Heart right ventricle (tissue), 16 donors: ENCODE measurements at regions not wholly inside any gene's neighbourhood (a gene's known extent, or its start where the extent isn't known, plus 50 kb on each side); places are given as distances from the start of the nearest gene placed in this dataset.

Experiments used
- ATAC-seq, 8 donors: fragments of 200-7000 bp; cut with Tn5 transposase; one replicate each; pipeline ENCODE4 v1.9.1; 2020; ENCODE audit warnings: mild to moderate bottlenecking in 8 of 8, moderate library complexity in 8 of 8, moderate number of reproducible peaks in 1 of 8
- DNase-seq, 2 donors: peaks; one replicate each; pipeline ENCODE4 v3.0.0-alpha.2; 2020
- H3K27ac ChIP-seq, 10 donors: fragments of 200-600 bp; sonication (generic) in 2 of 10; one replicate each; pipeline versions ENCODE4 v1.5.0 to v1.8.0; 2020 to 2022; ENCODE audit warnings: mild to moderate bottlenecking in 3 of 10
- H3K27me3 ChIP-seq, 7 donors: fragments of 200-600 bp; one replicate each; pipeline ENCODE4 v1.8.0; 2021 to 2022; ENCODE audit warnings: mild to moderate bottlenecking in 2 of 7
- H3K36me3 ChIP-seq, 9 donors: fragments of 200-600 bp; sonication (generic) in 1 of 9; one replicate each; pipeline versions ENCODE4 v1.5.0 to v1.8.0; 2020 to 2022; ENCODE audit warnings: mild to moderate bottlenecking in 2 of 9
- H3K4me1 ChIP-seq, 9 donors: fragments of 200-600 bp; sonication (generic) in 1 of 9; one replicate each; pipeline versions ENCODE4 v1.5.0 to v1.8.0; 2020 to 2022; ENCODE audit warnings: mild to moderate bottlenecking in 4 of 9
- H3K4me3 ChIP-seq, 10 donors: fragments of 200-600 bp; sonication (generic) in 2 of 10; one replicate each; pipeline versions ENCODE4 v1.5.0 to v1.8.0; 2020 to 2022; ENCODE audit warnings: mild to moderate bottlenecking in 7 of 10, moderate library complexity in 2 of 10
- H3K9me3 ChIP-seq, 11 donors: fragments of 200-600 bp in 10 of 11; sonication (generic) in 2 of 11; one replicate each; pipeline versions ENCODE4 v1.5.0 to v1.8.0; 2013 to 2022; ENCODE audit warnings: mild to moderate bottlenecking in 2 of 11, control low read depth in 1 of 11, moderate library complexity in 1 of 11
- CTCF ChIP-seq, 9 donors: fragments of 200-600 bp; sonication (generic) in 2 of 9; IDR thresholded peaks; one replicate each; pipeline versions ENCODE4 v1.5.0 to v1.8.0; 2021 to 2022; ENCODE audit warnings: antibody characterized with exemption in 9 of 9, mild to moderate bottlenecking in 5 of 9, moderate library complexity in 1 of 9
- WGBS, 2 donors: extraction: QIAGEN DNeasy Blood & Tissue Kit; methylation state at CpG; one replicate each; pipeline ENCODE4 v1.1.7; 2013; ENCODE audit warnings: inconsistent platforms in 1 of 2; 5-methylcytosine and 5-hydroxymethylcytosine counted together
- intact Hi-C, 10 donors: fragments of 100-400 bp; cut with DNase I; formaldehyde crosslinking; loops; one replicate each; pipeline versions ENCODE4 v1.11.1 to v1.14.2; 2022
- donor health status: Arrhythmogenic right ventricular cardiomyopathy.
- donor health status: ischemic (EF 13 %, LVEDD 7.1; RV severe dilation, severe dysfunction).
- donor health status: healthy with polysubstance abuse.
- donor health status: DM: no; HTN: yes; CAD: no.
- donor health status: DM: no; HTN: no; CAD: no.
- donor health status: ischemic (EF 25% LVEDD 6.9; RV normal size, moderate dysfunction).
- donor health status: ischemic (EF 25% LVEDD 5.7; RV mildly dilated, moderate dysfunction).
- donor health status: healthy.
- donor health status: DM: yes; HTN: yes; CAD: no.
- donor health status: Ischemic cardiomyopathy.
- donor health status: ischemic (EF 35%, LVEDD 5.7; RV mildly dilated, moderate dysfunction).
- donor health status: nonischemic (EF 11% LVEDD 7.7; RV severe dilation, severe dysfunction).
- donor health status: DM: yes; HTN: yes; CAD: no.
- donor health status: PGD.
- donor health status: ischemic (EF 29% LVEDD 5.4; RV normal size, mild dysfunction).
- donor health status: nonischemic (EF 23%, LVEDD 6.1; RV moderate dilation, normal function).

- H3K36me3 ChIP-seq: no peaks in the 10 kb centered on the region
- H3K27ac ChIP-seq: no peak overlapping the region
- H3K9me3 ChIP-seq: no peaks in the 10 kb centered on the region
- intact Hi-C loops: no loop called here
- H3K4me1 ChIP-seq: no peaks in the 10 kb centered on the region
- no peaks in the 10 kb centered on the region for H3K27me3 ChIP-seq
- no peak overlapping the region for H3K4me3 ChIP-seq
- DNase-seq (no peak), ATAC-seq (no peak)
- no peak for TF ChIP-seq CTCF (IDR thresholded peaks at IDR 0.05)
Measured at GRCh38 chr3:36142746-36143145, 237.6 kb upstream of the STAC start.

GRCh38 chr3:36146404-36146803 is 233.9 kb upstream of the STAC start:
- Histone ChIP-seq H3K4me1 (no peaks in the 10 kb centered on the region), H3K4me3 (no peak overlapping the region), H3K9me3 (no peaks in the 10 kb centered on the region), H3K27me3 (no peaks in the 10 kb centered on the region), H3K27ac (no peak overlapping the region), H3K36me3 (no peaks in the 10 kb centered on the region)
- 90 to 92% methylated on average over 2 of the region's 2 CpGs for WGBS, 2 donors
- TF ChIP-seq CTCF (IDR thresholded peaks at IDR 0.05): no peak
- DNase-seq: no peak
- no peak for ATAC-seq
- intact Hi-C loops: no loop called here

- WGBS, 2 donors: 82 to 86% methylated on average over 11 of the region's 11 CpGs
Measured at GRCh38 chr3:36147934-36148558, 232.3 kb upstream of the STAC start.

GRCh38 chr3:36149447-36149865 is 230.8 kb upstream of the STAC start:
- Histone ChIP-seq H3K36me3 (no peaks in the 10 kb centered on the region), H3K27ac (no peak overlapping the region), H3K4me3 (no peak overlapping the region), H3K4me1 (no peaks in the 10 kb centered on the region), H3K9me3 (no peaks in the 10 kb centered on the region), H3K27me3 (no peaks in the 10 kb centered on the region)
- TF ChIP-seq CTCF (IDR thresholded peaks at IDR 0.05): no peak
- ATAC-seq (no peak), DNase-seq (no peak)
- intact Hi-C loops: no loop called here

More at GRCh38 chr3:36147934-36148558, 232.3 kb upstream of the STAC start:
- intact Hi-C loops: no loop called here
- H3K36me3 ChIP-seq: no peaks in the 10 kb centered on the region
- H3K9me3 ChIP-seq: no peaks in the 10 kb centered on the region
- ATAC-seq: no peak
- no peak for TF ChIP-seq CTCF (IDR thresholded peaks at IDR 0.05)
- no peak for DNase-seq
- no peaks in the 10 kb centered on the region for H3K27me3 ChIP-seq
- no peak overlapping the region for H3K27ac ChIP-seq
- no peaks in the 10 kb centered on the region for H3K4me1 ChIP-seq
- H3K4me3 ChIP-seq: no peak overlapping the region
